Pulmonary artery endothelial cell (primary cell): ENCODE measurements at regions not wholly inside any gene's neighbourhood (a gene's known extent, or its start where the extent isn't known, plus 50 kb on each side); places are given as distances from the start of the nearest gene placed in this dataset.
"Not testable (repeated sequence)": the region's sequence is repeated elsewhere in the genome, so short reads cannot be mapped to it uniquely, and the experiment has no call there.

Experiments used
- DNase-seq: peaks from one replicate; pipeline ENCODE4 v3.0.0-alpha.2; 2011; ENCODE audit warnings: low read depth, low spot score

- DNase-seq = not testable (repeated sequence)
Measured at GRCh38 chr2:111287646-111288568, 167.2 kb downstream of the BCL2L11 start.

DNA sequence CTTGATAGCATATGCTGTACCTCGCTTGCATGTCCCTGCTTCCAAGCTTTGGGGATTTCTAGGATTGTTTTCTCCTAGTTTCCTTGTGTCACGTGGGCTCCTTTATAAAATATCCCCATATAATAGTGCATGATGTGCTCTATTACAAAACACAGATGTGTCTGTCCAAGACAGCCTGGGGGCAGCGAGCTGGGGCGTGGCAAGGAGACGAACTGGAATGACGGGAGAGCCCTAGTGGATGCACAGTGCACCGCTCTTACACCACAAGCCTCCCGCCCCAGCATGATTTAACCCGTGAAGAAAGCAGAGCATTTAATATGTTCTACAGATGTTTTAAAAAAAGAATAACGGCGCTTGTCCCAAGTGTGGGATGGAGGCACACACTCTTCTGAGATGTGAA lies 169.7 kb downstream of the BCL2L11 start:
- DNase-seq = not testable (repeated sequence)

GRCh38 chr2:111291566-111291965 lies 170.9 kb downstream of the BCL2L11 start:
- not testable (repeated sequence) for DNase-seq

DNA sequence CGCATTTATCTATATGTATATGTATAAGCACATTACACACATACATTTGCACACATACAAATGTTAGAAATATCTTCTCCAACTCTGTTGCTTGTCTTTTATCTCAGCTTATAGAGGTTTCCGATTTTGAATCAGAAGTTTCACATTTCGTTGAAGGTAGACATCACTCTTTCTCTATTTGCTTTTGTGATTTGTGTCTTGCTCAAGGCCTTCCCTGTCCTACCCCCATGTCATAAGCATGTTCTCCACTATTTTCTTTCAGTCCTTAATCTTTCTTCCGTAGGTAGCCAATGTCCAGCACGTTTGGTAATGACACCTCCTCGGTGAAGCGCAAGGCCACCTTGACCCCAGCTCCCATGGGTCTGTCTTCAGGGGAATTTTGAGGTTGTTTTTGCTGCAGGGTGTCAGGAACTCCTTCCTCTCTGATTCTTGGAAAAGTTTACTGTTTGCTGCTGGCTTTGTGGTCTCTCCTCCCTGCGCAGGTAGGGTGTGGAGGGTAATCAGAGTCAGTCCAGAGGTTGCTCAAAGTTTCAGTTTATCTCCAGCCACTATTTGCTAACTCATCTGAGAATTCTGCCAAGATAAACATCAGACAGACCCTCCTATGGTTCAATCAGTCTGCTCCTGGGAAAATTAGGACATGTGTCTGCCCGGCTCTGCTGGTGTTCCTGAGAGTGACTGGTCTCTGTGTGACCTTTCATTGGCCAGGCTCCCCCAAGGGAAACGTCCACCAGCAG lies 171.7 kb downstream of the BCL2L11 start:
- DNase-seq = not testable (repeated sequence)

- DNase-seq = not testable (repeated sequence)
Measured at GRCh38 chr2:111294699-111295098, 174.0 kb downstream of the BCL2L11 start.

GRCh38 chr2:111296122-111296804 lies 175.5 kb downstream of the BCL2L11 start:
- DNase-seq = not testable (repeated sequence)

- DNase-seq = not testable (repeated sequence)
Measured at GRCh38 chr2:111297128-111297527, 176.4 kb downstream of the BCL2L11 start.

DNA sequence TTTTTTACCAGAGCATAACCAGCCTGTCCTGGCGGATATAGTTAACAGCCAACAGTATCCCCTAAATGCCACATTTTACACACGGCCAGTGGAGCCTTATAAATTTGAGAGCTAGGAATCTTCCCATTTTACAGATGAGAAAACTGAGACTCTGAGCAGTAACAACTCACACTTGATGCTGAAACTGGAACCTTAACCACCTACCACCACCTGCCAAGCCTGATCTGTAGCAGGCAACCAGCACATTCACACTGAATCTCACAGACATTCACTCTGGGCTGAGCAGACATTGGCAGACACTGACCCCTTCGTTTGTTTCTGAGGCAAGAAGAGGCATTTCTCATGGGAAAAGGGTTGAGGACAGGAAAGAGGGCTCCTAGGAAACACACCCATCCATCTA lies 178.2 kb downstream of the BCL2L11 start:
- DNase-seq = not testable (repeated sequence)

- DNase-seq = not testable (repeated sequence)
Measured at GRCh38 chr2:111299635-111300034, 178.9 kb downstream of the BCL2L11 start.

DNA sequence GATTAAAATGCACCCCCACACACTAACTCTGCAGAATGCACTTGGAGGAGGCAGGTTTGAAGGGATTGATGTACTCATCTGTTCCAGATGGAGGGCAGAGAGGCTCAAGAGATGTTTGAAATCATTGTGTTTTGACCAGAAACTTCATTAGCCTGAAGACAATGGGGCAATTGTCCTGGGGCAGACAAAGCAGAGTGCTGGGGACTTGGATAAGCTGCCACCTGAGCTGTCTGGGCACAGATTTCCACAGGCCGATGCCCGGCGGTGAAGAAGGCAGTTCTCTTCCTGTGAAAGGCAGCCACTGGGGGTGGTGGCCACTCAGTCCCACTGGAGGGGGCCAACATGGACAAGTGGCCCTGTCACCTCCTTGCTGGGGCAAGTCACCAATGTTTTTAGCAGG lies 181.0 kb downstream of the BCL2L11 start:
- DNase-seq = not testable (repeated sequence)

GRCh38 chr2:111302397-111303218 lies 181.9 kb downstream of the BCL2L11 start:
- not testable (repeated sequence) for DNase-seq

GRCh38 chr2:111307302-111307701 lies 186.6 kb downstream of the BCL2L11 start:
- DNase-seq = not testable (repeated sequence)

GRCh38 chr2:111309231-111310075 lies 188.7 kb downstream of the BCL2L11 start:
- not testable (repeated sequence) for DNase-seq

DNA sequence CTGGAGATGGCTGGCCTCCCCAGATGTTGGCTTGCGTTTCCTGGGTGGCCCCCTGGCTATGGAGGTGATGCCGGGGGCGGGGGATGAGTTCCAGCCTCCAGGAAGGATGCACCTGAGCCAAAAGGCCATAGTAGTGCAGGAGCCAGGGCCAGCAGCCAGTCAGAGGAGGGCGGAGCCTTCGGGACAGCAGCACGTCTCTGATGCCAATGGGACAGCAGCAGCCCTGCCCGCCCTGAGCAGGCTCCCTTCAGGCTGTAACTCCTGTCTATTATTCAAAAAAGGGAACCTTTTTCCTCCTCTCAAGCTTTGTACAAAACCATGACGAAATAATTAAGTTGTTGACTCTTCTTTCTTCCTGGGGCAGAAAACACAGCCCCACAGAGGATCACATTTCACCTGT lies 189.7 kb downstream of the BCL2L11 start:
- not testable (repeated sequence) for DNase-seq

DNA sequence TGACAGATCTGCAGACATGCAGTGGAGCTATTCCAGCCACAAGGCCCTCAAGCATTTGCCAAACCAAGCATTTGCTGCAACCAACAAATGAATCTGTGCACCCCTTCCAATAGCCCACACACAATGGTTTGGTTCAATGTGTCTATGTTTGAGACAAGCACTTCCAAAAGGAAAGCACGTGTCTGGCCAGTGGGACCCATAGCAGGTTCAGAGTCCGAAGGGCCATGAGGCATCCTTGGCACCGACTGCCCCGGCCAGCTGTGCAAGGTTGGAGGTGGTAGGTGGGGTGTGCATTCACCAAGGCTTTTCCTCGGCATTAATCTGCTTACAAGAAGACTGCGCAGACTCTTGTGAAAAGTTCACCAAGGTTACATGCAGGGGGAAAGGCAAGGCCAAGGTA lies 190.9 kb downstream of the BCL2L11 start:
- not testable (repeated sequence) for DNase-seq

DNA sequence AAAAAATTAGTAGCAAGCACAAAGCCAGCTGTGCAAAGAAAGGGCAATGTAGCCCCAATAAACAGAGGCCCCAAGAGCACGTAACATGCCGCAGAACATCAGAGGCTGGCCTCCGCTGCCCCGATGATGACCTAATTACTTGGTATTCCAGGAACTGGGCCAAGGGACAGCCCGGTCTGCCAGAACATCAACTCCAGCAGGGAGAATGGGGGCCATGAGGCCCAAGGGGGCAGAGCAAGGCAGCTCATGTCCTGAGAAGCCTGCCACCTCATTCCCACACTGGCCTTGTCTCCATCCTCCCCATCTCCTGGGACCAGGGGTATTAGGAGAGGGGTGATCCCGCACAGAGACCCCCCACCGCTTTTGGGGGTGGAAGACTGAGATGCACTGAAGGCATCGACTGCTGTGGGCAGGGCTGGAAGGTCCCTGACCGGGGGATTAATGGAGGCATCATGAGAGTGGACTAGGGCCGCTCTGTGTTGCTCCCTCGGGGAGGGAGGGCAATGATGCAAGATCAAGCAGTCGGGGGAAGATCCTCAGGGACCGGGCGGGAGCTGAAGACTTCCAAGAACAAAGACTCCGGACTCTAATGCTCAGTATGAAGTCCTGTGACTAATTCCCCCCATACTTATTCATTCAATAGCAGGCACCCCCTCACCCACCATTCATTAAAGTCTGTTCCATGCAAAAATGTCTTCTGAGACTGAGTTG lies 192.3 kb downstream of the BCL2L11 start:
- not testable (repeated sequence) for DNase-seq

GRCh38 chr2:111313711-111314110 lies 193.0 kb downstream of the BCL2L11 start:
- not testable (repeated sequence) for DNase-seq

GRCh38 chr2:111315188-111315917 lies 194.6 kb downstream of the BCL2L11 start:
- DNase-seq = not testable (repeated sequence)
